Peyer's patch (tissue), 4 donors: ENCODE measurements at regions not wholly inside any gene's neighbourhood (a gene's known extent, or its start where the extent isn't known, plus 50 kb on each side); places are given as distances from the start of the nearest gene placed in this dataset.

Source experiments
- DNase-seq, 3 donors: peaks; one replicate each; pipeline ENCODE4 v3.0.0-alpha.2; 2017 to 2019
- H3K27ac ChIP-seq, 4 donors: fragments of 200-600 bp; sonication (generic); one replicate each; pipeline ENCODE4 v1.5.1; 2016 to 2019
- H3K27me3 ChIP-seq, 2 donors: fragments of 200-600 bp; sonication (generic); one replicate each; pipeline ENCODE4 v1.5.1; 2019
- H3K36me3 ChIP-seq, 3 donors: fragments of 200-600 bp; sonication (generic); one replicate each; pipeline ENCODE4 v1.5.1; 2016 to 2019
- H3K4me1 ChIP-seq, 4 donors: fragments of 200-600 bp; sonication (generic); one replicate each; pipeline ENCODE4 v1.5.1; 2016 to 2019
- H3K4me3 ChIP-seq, 4 donors: fragments of 200-600 bp; sonication (generic); 1 replicate in 3 of 4; 2 replicates in 1 of 4; pipeline ENCODE4 v1.5.1; 2016 to 2019; ENCODE audit warnings: mild to moderate bottlenecking in 1 of 4
- H3K9me3 ChIP-seq, 4 donors: fragments of 200-600 bp; sonication (generic); one replicate each; pipeline ENCODE4 v1.5.1; 2016 to 2019; ENCODE audit warnings: mild to moderate bottlenecking in 1 of 4
- CTCF ChIP-seq, 6 experiments: fragments of 450-650 bp in 4 of 6; fragments of 200-600 bp in 2 of 6; sonication (generic) in 1 of 6; IDR thresholded peaks; one replicate each; pipeline ENCODE4 v1.5.1; 2017 to 2019; ENCODE audit warnings: antibody characterized with exemption in 6 of 6, mild to moderate bottlenecking in 3 of 6, moderate library complexity in 1 of 6
- POLR2A ChIP-seq, 2 donors: fragments of 450-650 bp; IDR thresholded peaks; one replicate each; pipeline ENCODE4 v1.5.1; 2017; ENCODE audit warnings: antibody characterized with exemption in 2 of 2, mild to moderate bottlenecking in 2 of 2, moderate library complexity in 2 of 2

- TF ChIP-seq CTCF (IDR thresholded peaks at IDR 0.05) (no peak), POLR2A (IDR thresholded peaks at IDR 0.05) (no peak)
- H3K4me3 ChIP-seq, result no peak overlapping the region
- no peaks in the 10 kb centered on the region for H3K36me3 ChIP-seq
- no peaks in the 10 kb centered on the region for H3K4me1 ChIP-seq
- H3K27ac ChIP-seq, result no peak overlapping the region
- H3K27me3 ChIP-seq, result no peaks in the 10 kb centered on the region
- no peak for DNase-seq
- H3K9me3 ChIP-seq, result no peaks in the 10 kb centered on the region
Observed at GRCh38 chr11:29486301-29486700, 530.5 kb downstream of the KCNA4 start.

- Histone ChIP-seq H3K27me3 (no peaks in the 10 kb centered on the region), H3K9me3 (no peaks in the 10 kb centered on the region), H3K27ac (no peak overlapping the region), H3K36me3 (no peaks in the 10 kb centered on the region), H3K4me1 (no peaks in the 10 kb centered on the region), H3K4me3 (no peak overlapping the region)
- no peak for TF ChIP-seq CTCF (IDR thresholded peaks at IDR 0.05)
- TF ChIP-seq POLR2A (IDR thresholded peaks at IDR 0.05), result no peak
- no peak for DNase-seq
Observed at GRCh38 chr11:29485641-29486040, 531.2 kb downstream of the KCNA4 start.

- H3K9me3 ChIP-seq, result no peaks in the 10 kb centered on the region
Observed at GRCh38 chr11:29484548-29484947, 532.3 kb downstream of the KCNA4 start.

GRCh38 chr11:29483831-29484230, 533.0 kb downstream of the KCNA4 start:
- TF ChIP-seq POLR2A (IDR thresholded peaks at IDR 0.05), result no peak
- no peak for TF ChIP-seq CTCF (IDR thresholded peaks at IDR 0.05)
- Histone ChIP-seq H3K27me3 (no peaks in the 10 kb centered on the region), H3K9me3 (no peaks in the 10 kb centered on the region), H3K4me3 (no peak overlapping the region), H3K36me3 (no peaks in the 10 kb centered on the region), H3K27ac (no peak overlapping the region), H3K4me1 (no peaks in the 10 kb centered on the region)
- no peak for DNase-seq

More at GRCh38 chr11:29484548-29484947, 532.3 kb downstream of the KCNA4 start:
- Histone ChIP-seq H3K27ac (no peak overlapping the region), H3K27me3 (no peaks in the 10 kb centered on the region), H3K36me3 (no peaks in the 10 kb centered on the region), H3K4me3 (no peak overlapping the region), H3K4me1 (no peaks in the 10 kb centered on the region)
- no peak for TF ChIP-seq POLR2A (IDR thresholded peaks at IDR 0.05)
- no peak for TF ChIP-seq CTCF (IDR thresholded peaks at IDR 0.05)
- DNase-seq, result no peak

- Histone ChIP-seq H3K36me3 (no peaks in the 10 kb centered on the region), H3K9me3 (no peaks in the 10 kb centered on the region), H3K27me3 (no peaks in the 10 kb centered on the region), H3K27ac (no peak overlapping the region), H3K4me3 (no peak overlapping the region), H3K4me1 (no peaks in the 10 kb centered on the region)
- TF ChIP-seq CTCF (IDR thresholded peaks at IDR 0.05), result no peak
- TF ChIP-seq POLR2A (IDR thresholded peaks at IDR 0.05), result no peak
- DNase-seq, result no peak
Observed at GRCh38 chr11:29482510-29482909, 534.3 kb downstream of the KCNA4 start.

- no peaks in the 10 kb centered on the region for H3K36me3 ChIP-seq
- H3K4me1 ChIP-seq, result no peaks in the 10 kb centered on the region
- no peaks in the 10 kb centered on the region for H3K9me3 ChIP-seq
- no peaks in the 10 kb centered on the region for H3K27me3 ChIP-seq
- no peak for TF ChIP-seq POLR2A (IDR thresholded peaks at IDR 0.05)
- no peak for TF ChIP-seq CTCF (IDR thresholded peaks at IDR 0.05)
- DNase-seq, result no peak
- H3K4me3 ChIP-seq, result no peak overlapping the region
- no peak overlapping the region for H3K27ac ChIP-seq
Observed at GRCh38 chr11:29481738-29482137, 535.1 kb downstream of the KCNA4 start.
